HEK293T (cell line): ENCODE measurements at regions not wholly inside any gene's neighbourhood (a gene's known extent, or its start where the extent isn't known, plus 50 kb on each side); places are given as distances from the start of the nearest gene placed in this dataset.

Experiments
- CTBP1 ChIP-seq: fragments of 450-650 bp; IDR thresholded peaks from 2 replicates; pipeline ENCODE4 v1.6.1; 2016; ENCODE audit warnings: borderline replicate concordance
- FOXK2 ChIP-seq: fragments of 450-650 bp; IDR thresholded peaks from 2 replicates; pipeline ENCODE4 v1.6.1; 2016; ENCODE audit warnings: mild to moderate bottlenecking
- FOXM1 ChIP-seq: fragments of 450-650 bp; IDR thresholded peaks from 2 replicates; pipeline ENCODE4 v1.6.1; 2017; ENCODE audit warnings: mild to moderate bottlenecking, borderline replicate concordance
- SUZ12 ChIP-seq: fragments of 450-650 bp; IDR thresholded peaks from 2 replicates; pipeline ENCODE4 v1.6.1; 2016; ENCODE audit warnings: mild to moderate bottlenecking

DNA sequence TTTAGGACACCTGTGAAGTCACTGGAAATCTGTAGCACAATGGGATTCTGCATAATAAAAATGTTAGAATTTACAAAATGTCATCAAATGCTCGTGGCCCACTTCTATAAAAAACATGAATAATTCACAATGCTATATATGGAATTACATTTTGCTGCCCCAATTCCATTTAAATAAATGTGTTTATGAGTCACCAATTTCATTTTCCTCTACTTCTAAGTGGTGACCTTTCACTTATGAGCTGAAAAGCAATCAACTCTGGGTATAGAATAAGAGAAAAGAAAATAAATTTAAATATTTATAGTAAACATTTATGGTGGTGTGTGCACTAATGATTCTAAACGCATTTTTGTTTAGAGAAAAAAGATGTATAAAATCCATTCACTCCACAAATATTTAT lies 516.7 kb upstream of the MIR17HG start:
- no peak for TF ChIP-seq SUZ12
- TF ChIP-seq FOXM1: no peak
- TF ChIP-seq FOXK2: no peak
- no peak for TF ChIP-seq CTBP1
